22Rv1 (cell line): ENCODE measurements at regions not wholly inside any gene's neighbourhood (a gene's known extent, or its start where the extent isn't known, plus 50 kb on each side); places are given as distances from the start of the nearest gene placed in this dataset.

Source experiments
- H3K27ac ChIP-seq: fragments of 450-650 bp; 2 replicates; pipeline ENCODE4 v1.5.1; 2017
- CTCF ChIP-seq: fragments of 450-650 bp; IDR thresholded peaks from 2 replicates; pipeline ENCODE4 v1.5.1; 2017; ENCODE audit warnings: mild to moderate bottlenecking
- ZFX ChIP-seq: fragments of 450-650 bp; IDR thresholded peaks from 2 replicates; pipeline ENCODE4 v1.6.1; 2017; ENCODE audit warnings: antibody characterized with exemption, borderline replicate concordance

- H3K27ac ChIP-seq: no peak overlapping the region
- TF ChIP-seq CTCF: no peak
- no peak for TF ChIP-seq ZFX
Observed at GRCh38 chr3:74089814-74090213, 465.1 kb upstream of the PDZRN3 start.

DNA sequence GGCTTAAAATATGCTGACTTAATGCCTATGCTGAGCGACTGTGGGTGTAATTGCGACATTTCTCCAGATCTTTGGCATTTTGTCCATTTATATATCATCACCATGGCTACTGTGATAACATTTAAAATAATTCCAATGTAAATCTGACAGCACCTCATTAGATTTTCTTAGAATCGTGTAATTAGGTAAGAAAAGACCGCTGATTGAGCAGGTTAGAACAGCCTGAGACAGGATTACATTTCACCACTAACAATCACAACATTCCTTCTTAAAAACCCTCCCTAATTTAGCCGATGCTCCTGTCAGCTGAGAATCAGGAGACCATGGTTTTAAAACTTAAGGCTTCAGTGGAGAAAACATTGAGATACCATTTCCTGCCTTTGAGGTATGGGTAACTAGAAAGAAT, 455.3 kb upstream of the PDZRN3 start:
- H3K27ac ChIP-seq: no peak overlapping the region
- no peak for TF ChIP-seq CTCF
- no peak for TF ChIP-seq ZFX

DNA sequence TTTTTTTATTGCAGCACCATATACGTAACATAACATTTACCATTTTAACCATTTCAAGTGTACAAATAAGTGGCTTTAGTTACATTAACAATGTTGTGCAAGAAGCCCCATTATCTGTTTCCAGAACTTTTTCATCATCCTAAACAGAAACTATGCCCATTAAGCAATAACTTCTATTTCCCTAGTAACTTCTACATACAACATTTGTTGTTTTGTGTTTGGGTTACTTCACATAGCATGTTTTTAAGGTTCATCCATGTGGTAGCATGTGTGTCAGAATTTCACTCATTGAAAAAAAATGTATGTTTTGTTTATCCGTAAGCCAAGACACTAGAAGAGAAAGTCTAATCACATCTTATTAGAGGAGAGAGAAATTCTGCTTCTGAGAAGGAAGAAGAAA, 450.5 kb upstream of the PDZRN3 start:
- H3K27ac ChIP-seq: no peak overlapping the region
- TF ChIP-seq ZFX (no peak), CTCF (no peak)

- TF ChIP-seq CTCF (no peak), ZFX (no peak)
- no peak overlapping the region for H3K27ac ChIP-seq
Observed at GRCh38 chr3:74074700-74075099, 450.0 kb upstream of the PDZRN3 start.

DNA sequence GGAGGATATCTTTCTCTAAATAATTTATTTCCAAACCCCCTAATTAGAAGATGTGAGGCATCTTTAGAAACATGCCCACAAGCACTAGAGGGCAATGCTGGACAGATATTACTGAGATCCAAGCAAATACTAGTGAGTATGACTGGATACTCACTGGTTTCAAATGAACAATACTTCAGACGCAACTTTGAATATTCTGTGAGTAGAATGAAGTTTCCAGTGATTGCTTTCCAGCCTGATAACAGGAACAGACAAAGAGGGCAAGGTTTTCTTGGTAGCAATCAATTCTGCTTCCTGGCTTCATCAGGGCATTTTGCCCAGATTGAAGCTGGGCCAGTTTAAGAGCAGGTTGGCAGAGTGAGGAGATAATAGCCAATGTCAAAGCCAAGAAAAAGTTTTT, 442.6 kb upstream of the PDZRN3 start:
- TF ChIP-seq CTCF (peak; percentile 48), ZFX (no peak)
- no peak overlapping the region for H3K27ac ChIP-seq

DNA sequence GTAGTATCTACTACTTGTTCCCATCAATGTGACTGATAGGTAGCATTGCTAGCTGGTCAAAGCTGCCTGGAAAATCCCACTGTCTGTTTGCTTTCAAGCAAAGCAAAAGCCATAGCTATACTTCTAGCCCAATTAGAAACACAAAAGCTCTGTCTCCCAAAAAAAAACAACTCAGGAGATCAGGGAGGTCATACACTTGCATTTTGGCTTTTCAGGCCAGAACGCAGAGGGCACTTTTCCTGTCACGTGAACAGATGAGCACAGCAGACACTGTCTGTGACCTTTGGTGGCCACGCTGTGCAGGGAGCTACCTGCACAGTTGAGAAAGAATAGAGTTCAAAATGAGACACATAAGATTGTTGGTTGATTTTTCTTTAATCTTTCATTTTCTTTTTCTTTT, 441.7 kb upstream of the PDZRN3 start:
- H3K27ac ChIP-seq: no peak overlapping the region
- TF ChIP-seq ZFX (no peak), CTCF (no peak)

GRCh38 chr3:74059923-74060600, 435.3 kb upstream of the PDZRN3 start:
- no peak overlapping the region for H3K27ac ChIP-seq
- TF ChIP-seq ZFX (no peak), CTCF (no peak)
